Stimulated activated CD4-positive, alpha-beta T cell treated with anti-CD3 and anti-CD28 coated beads, Interleukin-2, amount 100 ng/mL, for 48 hours (primary cell): ENCODE measurements at regions not wholly inside any gene's neighbourhood (a gene's known extent, or its start where the extent isn't known, plus 50 kb on each side); places are given as distances from the start of the nearest gene placed in this dataset.

Source experiments
- DNase-seq, 2 donors: peaks; one replicate each; pipeline ENCODE4 v3.0.0-alpha.2; 2020

DNA sequence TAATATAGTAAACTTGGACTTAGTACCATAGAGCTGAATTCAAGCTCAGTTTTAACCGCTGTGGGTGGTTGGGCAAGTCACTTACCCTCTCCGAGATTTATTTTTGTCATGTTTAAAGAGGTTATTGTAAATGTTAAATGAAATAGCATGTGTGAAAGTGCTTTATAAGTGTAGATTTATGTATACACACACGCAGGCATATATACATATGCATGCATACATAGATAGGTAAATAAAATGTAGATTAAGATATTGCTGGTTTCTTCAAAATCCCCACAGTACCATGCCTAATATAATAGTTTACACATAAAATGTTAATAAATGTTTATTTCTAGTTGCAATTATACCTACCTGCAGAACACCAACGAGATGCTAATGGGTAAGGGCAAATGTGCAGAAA lies 164.5 kb upstream of the EGFLAM start:
- no peak for DNase-seq

DNA sequence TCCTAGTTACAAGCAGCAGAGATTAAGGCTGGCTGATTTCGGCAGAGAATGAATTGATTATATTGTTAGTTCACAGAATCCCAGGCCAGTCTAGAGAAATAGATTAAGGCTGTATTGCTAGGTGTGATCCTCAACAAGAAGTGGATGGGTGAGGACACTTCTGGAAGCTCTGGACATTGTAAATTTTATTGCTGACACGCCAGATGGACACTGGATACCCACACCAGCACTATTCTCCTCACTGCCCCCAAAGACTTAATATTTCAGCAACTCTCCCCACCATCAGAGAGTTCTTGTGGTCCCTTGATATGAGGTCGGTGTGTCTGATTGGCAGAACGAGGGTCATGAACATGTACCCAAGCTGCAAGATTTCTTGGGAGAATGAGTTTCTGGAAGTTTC lies 171.6 kb upstream of the EGFLAM start:
- DNase-seq, result no peak

DNA sequence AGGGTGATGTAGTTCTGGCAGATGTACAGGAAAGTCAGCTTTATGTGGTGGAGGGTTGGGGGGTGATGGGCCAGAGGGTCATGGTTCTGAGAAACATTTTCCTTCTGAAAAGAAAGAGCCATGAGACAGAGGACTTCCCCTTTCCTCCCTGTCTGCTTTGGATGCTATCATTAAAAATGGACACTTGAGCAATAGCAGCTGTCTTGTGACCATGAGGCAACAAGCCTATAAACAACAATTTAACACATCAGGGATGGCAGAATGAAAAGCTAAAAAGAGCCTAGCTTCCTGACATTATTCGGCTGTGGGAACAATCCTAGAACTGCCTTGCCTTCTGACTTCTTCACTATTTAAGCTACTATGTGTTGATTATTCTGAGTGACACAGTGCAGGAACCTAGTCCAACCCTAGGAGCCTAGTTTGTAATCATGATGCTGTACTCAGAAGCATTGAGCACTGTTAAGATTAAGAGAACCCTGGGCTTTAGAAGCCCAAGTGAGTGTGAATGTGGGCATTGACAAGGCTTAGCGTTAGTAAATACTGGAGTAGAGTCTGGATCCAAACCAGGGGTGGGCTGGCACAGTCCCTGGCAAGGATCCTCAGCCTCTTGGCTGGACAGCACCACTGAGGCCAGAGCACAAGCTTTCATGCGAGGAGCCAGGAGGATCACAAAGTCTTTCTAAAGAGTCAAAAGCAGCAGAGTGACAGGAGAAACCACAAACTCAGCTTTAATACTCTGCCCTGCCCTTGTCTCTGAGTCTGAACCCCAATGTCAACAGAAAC lies 178.5 kb upstream of the EGFLAM start:
- no peak for DNase-seq

DNA sequence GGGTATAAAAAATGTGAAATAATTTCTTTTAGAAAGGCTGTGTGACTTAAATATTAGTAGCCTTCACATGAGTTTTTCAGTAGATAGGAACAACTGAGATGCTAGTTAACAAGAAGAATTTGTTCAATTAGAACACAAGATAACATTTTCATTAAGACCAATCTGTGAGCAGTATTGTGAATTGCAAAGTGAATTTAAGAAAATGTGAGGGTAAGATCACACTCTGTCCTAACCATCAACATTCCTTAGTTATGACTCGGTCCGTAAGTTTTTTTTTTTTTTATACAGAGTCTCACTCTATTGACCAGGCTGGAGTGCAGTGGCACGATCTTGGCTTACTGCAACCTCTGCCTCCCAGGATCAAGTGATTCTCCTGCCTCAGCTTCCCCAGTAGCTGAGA lies 180.2 kb upstream of the EGFLAM start:
- DNase-seq, result no peak

DNA sequence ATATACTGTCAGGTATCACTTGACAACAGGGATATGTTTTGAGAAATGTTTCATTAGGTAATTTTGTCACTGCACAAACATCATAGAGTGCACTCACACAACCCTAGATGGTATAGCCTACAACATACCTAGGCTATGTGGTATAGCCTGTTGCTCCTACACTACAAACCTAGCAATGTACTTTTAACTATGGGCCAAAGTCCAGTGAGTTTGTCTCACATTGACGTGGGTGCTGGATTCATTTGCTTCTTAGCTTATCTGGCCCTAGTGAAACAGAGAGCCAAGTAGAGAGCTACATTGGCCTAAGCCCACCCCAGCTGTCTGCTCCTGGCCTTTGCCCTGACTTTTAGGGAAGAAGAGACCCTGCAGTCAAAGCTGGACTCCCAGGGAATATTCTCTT lies 180.7 kb upstream of the EGFLAM start:
- DNase-seq, result no peak

DNA sequence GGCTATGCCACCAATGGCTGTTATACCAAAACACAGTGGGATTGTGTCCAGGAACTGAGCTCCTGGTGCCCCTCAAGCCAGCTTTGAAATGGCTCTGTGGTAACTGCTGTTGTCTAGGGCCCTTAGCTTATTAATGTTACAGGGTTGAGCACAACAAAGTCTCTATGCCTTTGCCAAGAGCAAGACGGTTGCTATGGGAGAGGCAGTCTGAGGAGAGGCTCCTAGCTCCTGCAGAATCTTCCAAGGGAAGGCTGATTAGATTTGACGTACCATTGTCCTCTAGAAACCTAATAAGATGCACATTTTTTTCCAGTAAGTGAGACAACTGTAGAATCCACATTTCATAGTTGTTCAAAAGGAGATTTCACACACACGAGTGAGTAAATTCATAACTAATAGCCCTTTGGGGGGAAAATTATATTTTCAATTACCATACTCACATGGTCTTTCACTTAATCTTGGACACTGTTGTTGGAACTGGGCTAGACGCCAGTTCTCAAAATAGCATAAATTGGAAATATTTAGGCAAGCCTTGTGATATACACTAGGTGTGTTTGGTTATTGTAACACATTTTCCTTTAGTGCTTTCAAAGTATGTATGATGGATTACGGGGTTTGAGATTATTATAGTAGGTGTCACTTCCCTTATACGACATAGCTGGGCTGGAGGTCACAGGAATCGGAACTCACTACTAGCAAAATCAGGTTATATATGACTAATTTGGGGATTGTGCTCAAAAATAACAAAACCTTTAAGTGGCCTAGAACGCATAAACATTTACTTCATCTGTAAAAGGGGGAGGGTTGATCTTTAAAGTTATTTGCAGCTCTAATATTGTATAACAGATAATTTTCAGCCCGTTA lies 186.3 kb upstream of the EGFLAM start:
- no peak for DNase-seq

DNA sequence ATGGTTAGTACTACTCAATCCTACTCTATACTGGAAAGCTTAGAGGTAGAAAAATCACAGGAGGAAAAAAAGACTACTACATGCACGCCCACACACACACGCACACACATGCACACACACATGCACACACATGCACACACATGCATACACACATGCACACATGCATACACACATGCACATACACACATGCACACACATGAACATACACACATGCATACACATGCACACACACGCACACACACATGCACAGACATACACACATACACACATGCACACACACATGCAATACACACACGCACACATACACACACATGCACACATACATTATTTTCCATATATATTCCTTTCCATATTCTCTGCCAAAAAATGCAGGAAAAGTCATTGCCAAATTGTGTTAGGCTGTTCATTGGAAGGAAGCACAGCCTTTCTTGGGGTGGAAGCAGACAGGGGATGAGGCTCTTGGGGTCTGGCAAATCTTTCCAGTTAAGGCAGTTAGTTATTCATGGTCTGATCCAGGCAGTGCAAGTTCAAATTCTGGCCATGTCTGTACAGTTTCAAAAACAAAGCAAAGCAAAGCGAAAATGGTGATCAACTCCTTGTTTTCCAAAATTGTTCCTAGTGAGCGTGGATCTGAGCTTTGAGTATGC lies 187.9 kb upstream of the EGFLAM start:
- no peak for DNase-seq

DNA sequence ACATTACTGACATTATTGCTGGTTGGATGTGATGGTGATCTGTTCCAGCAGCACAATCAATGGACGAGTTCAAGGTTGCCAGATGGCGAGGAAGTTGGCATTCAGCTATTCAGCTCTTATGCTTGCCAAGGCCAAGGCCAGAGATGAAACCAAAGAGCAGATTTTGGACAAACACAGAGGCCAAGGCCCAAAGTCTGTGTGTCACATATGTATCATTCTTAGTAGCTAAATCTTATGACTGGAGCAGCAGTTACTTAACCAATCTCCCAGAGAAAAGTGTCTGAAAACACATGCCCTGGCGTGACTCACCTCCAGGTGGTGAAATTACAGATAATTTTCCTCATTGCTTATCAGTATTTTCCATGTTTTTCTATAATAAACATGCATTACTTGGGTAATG lies 189.0 kb upstream of the EGFLAM start:
- no peak for DNase-seq

DNA sequence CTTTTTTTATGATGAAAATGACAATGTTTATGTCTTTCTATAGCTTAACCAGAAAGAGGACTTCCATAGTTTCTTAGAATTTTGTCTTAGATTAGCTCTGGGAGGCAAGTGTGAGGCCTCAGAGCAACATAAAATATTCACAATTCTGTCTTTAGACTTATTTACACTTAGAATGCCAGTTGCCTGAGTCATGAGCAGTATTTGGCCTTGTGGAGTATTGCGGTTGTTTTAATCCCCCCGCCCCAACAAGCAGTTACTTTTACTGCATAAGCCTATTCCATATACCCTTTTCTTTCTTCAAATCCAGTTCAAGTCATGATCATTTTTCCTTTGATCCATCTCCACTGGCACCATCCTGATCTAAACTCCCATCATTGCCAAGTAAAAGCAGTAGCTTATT lies 198.0 kb upstream of the EGFLAM start:
- no peak for DNase-seq

DNA sequence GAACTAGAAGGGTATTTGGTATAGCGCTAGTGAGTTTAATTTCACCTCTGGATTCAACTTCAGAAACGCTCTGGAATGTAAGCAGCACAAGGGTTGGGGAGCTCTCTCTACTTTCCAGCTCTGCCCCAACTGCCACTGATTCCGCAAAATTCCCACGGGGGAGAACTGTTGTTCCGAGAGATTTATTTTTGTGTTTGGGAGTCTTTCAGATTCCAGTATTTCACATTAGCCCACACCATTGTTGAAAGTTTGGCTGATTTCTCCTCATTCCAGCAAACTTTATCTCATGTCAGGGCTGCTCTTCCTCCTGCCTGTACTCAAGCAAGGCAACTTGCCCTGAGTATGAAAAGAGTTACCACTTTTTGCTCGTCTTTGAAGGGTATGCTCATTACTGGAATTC lies 198.5 kb upstream of the EGFLAM start:
- no peak for DNase-seq

DNA sequence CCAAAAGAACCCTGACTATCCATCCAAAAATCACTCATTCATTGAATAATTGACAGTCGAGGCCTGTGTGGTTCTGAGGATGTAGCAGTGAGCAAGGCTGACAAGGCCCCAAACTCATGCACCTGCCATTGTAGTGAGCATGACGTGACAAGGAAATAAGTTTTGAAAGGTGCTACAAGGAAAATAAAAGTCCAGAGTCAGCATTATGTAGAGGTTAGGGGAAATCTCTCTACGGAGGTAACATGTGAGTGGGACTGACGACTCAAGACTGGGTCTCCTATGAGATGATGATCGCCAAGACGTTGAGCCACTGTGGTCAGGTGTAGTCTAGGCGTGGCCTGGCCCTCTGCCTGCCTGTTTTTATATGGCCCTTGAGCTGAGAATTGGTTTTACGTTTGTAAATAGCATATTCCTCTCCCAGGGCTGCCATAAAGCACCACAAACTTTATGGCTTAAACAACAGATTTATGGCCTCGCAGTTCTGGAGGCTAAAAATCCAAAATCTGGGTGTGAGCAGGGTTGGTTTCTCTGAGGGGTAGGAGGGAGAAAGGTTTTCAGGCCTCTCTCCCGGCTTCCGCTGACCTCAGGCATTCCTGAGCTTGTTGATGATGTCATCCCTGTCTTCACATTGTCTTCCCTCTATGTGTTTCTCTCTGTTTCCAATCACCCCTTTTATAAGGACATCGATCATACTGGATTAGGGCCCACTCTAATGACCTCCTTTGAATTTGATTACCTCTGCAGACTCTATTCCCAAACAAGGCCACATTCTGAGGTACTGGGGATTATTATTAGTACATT lies 206.4 kb upstream of the EGFLAM start:
- DNase-seq, result no peak

DNA sequence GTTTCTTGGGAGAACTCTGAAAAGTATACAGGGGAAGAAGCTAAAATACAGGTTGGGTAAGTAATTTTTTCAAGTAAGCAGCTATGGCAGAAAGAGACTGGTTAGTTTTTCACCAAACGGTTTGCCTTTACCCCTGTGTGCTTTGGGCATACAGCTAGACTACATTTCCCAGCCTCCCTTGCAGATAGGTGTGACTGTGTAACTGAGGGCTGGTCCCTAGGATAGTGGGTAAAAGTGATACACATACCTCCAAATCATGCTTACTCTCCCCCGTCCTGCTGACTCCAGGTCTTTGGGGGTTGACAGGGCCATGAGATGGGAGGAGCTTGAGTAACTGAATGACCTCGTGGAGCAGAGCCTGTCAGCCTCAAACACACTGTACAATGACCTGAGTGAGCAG lies 208.6 kb upstream of the GDNF start:
- no peak for DNase-seq

DNA sequence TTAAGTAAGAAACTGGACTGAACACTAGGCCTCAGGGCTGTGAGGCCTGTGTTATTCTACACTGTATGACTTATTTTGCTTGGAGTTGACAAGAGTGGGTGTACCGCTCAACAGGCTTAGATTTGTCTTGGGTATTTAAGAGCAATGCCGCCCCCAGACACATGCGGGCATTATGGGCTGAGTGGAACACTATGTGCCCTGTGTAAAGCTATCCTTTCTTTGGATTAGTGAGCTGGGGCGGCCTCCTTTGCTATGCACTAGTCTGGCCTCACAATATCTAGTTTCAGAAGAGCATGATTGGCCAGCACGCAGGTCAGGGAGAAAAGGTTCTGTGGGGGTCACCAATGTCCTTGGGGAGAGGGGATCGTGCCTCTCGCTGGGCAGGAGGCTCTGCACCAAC lies 206.3 kb upstream of the GDNF start:
- DNase-seq, result no peak

DNA sequence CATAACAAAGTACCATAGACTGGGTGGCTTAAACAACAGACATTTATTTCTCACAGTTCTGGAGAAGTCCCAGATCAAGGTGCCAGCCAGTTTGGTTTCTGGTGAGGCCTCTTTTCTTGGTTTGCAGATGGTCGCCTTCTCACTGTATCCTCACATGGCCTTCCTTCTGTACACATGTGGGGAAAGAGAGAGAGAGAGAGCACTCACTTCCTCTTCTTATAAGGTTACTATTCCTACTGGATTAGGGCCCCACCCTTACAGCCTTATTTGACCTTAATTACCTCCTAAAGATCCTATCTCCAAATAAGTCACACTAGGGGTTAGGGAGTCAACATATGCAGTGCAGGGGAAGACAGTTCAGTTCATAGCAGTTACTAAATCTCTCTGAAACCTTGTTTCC lies 205.6 kb upstream of the GDNF start:
- DNase-seq, result no peak

DNA sequence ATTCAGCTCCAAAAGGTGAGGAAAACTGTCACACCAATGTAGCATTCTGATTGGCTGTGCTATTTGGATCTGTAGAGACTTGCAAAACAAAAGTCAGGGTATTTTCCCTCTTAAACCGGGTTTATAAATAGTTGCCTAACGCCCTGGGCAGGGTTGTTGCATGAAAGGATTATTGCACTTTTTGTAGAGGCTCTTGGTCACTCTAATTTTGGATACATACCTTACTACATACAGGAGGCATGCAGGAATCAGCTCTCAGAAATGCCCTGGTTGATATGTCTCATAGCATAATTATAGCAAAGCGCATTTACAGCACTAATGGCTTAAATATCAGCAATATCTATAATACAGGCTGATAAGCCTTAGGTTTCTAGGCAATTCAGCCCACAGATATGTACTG lies 200.0 kb upstream of the GDNF start:
- DNase-seq, result no peak

DNA sequence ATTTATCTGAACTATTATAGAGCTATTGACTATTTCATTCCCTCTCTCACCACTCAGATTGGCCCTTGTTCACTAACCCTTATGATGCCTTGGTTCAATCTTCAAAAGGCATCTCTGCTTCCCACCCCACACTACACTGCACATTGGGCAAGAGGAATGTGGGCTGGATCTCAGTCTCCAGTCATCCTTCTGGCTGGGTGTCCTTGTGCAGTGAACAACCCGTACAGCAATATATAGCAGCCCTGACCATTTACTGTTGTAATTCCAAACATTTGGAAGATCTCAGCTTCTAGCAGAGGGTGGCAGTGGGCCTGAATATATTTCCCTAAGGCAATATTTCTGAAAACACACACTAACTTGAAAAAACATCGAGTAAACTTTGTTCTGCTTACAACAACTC lies 199.2 kb upstream of the GDNF start:
- DNase-seq, result no peak

DNA sequence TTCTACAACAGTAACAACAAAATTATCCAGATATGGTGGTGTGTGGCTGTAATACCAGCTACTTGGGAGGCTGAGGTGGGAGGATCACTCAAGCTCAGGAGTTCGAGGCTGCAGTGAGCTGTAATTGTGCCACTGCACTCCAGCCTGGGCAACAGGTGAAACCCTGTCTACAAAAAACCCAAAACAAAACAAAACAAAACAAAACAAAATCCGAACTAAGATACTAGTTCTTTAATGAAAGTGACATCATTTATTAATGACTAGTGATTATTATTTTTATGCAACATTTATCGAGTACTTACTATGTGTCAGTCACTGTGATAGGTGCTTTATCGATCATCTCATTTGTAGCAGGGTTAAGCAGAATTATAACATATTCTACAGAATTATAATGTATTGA lies 196.9 kb upstream of the GDNF start:
- no peak for DNase-seq

DNA sequence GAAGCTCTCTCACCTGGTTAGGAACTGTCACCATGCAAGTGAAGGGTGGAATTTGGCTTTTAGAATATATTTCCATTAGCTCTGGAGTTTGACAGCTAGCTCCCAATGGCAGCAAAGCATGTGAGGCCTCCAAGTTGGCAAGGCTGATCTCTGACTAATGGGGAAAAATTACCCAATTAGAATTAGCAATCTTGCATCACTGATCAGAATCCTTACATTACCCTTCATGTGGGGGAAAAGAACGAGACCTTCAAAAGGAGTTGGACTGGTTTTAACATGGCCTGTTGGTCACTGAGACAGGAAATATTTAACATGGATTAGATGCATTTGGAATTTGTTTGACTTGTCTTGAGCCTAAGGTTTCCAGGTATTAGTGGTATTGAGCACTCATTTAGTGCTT lies 192.3 kb upstream of the GDNF start:
- no peak for DNase-seq

DNA sequence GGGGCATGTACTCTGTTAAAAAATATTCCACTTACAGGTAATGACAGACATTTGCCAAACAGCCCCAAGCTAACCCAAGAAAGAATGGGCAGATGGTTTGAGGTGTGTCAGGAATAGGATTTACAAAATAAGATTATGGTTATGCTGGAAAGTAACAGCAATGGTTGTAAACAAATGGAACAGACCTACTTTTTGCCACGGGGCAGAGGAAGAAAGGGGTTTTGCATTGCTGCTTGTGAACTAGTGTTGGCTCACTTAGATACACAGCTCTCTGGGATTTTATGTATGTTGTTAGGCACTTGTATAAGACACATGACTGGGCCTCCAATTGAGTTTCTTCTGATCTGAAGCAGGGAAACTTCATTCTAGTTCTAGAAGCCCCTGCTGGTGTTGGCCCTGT lies 191.5 kb upstream of the GDNF start:
- DNase-seq, result no peak

DNA sequence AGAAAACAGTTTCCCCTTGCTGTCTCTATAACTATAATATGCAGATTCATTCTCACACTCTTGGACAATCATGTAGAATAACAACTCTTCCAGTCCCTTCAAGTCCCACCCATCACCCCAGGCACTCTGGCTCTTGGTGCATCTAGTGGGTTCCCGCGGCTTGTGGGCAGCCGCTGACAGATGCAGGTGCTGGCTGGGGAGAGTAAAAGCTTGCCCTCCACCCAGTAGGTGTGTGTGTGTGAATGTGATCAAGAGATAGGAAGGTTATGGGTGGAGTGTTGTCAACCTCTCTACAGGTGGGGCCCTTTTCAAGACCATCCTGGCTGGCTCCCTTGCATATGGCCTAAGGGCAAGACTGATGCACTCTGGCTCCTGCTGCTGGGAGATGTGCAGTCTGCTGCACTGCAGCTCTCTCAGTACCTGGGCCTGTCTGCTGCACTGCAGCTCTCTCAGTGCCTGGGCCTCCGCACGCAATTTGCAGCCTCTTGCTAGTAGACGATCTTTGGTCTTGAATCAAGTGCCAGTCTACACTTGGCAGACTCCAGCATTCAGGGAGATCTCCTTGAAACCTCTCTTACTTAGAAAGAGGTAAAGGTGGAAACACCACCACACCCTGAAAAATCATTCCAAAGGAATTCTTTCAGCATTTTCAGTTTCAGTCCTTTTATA lies 189.7 kb upstream of the GDNF start:
- no peak for DNase-seq

DNA sequence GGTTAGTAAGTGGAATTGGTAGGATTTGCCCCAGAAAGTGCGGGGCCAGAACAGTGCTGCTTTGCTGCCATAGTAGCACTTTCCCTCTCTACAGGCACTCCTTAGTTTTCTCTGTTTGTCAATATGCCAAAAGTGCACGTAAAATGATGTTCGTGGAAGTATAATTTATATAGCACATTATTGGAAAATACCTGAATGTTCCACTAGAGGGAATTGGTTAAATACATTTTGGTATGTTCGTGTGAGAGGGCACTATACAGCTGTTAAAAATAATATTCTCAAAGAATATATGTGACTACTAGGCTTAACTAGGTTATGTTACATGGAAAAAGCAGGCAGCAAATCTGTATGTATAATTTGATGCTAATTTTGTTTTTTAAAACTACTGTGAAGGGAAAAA lies 184.0 kb upstream of the GDNF start:
- no peak for DNase-seq

DNA sequence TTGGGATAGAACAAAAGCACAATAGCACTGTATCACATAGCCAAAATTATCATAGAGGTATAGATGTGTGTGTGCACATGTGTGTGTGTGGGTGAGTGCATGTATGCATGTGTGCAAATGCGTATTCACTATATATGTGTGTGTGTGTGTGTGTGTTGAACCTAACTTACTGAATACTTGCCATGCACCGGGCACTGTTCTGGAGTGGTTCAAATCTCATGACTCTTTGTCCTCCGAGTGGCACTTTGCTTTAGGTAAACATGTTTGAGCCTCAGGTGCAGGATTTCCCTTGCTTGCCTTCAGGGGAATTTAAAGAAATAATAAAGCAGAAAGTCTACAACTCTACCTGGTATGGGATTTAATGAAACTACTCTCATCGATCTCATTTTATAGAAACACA lies 183.5 kb upstream of the GDNF start:
- no peak for DNase-seq

DNA sequence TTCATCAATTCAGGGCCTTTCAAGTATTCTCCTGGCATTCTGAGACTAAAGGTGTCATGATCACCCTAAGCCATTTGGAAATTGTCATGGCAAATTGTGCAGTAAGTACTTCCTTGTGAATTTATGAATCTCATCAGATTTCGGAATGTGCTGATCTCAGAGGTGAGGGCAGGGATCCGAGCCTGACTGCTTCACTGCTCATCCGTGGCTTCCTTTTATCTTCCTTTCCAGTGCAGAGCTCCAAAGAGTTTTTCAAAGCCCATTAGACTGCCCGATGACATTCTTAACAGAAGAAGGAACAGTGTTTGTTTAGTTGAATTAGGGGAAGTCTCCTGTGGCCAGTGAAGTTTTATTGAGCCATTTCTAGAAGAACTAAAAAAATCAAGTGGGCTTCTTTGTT lies 182.8 kb upstream of the GDNF start:
- no peak for DNase-seq
